Lower leg skin (tissue), 3 donors: ENCODE measurements at regions not wholly inside any gene's neighbourhood (a gene's known extent, or its start where the extent isn't known, plus 50 kb on each side); places are given as distances from the start of the nearest gene placed in this dataset.
"Not testable (repeated sequence)": the region's sequence is repeated elsewhere in the genome, so short reads cannot be mapped to it uniquely, and the experiment has no call there.

Experiments
- POLR2A ChIP-seq, 2 donors: fragments of 450-650 bp; IDR thresholded peaks; one replicate each; pipeline ENCODE4 v1.6.1; 2016 to 2017; ENCODE audit warnings: antibody characterized with exemption in 2 of 2, mild to moderate bottlenecking in 1 of 2, moderate library complexity in 1 of 2
- TF ChIP-seq, protein P1 (sequence below), 3 donors: fragments of 450-650 bp; IDR thresholded peaks; one replicate each; pipeline ENCODE4 v1.5.1; 2016; ENCODE audit warnings: antibody characterized with exemption in 3 of 3, mild to moderate bottlenecking in 3 of 3, moderate library complexity in 2 of 3

DNA sequence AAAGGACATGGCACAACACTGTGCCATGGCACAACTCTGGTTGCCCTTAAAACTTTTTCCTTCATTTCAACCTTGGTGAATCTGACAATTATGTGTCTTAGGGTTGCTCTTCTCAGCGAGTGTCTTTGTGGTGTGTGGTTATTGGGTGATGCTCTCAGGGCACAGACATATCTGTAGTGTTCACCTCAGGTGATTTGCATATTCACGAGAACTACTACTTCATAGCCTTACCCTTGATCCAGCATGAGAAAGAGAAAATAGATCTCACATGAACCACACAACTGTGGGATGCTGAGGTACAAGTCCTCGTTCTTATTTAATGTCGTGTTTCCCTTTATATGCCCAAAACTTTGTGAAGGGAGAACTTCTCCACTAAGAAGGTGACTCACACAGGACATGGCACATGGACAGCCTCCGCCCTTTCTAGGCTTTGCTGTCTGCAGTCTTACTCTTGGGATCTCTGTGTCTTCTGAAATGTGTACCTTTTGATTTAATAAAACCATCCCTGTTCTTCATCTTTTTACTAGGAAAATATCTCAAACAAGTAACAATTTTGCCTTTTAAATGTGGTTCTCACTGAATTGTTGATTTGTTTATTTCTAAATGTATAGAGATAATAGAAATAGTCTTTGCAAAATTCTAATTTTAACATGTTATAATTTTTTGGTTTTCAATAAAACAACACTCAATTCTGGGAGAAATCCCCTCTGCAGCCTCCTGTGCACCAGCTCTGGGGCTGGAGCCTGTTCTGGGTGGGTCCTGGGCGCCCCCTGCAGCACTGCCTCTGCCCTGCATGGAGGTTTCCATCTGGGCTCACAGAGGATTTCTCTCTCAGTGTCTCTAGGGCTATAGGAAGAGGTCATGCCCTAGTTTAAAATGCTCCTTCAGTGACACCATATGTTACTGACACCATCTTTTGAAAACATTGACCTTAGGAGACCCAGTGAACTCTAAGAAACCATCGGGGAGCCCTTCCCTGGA is 651.2 kb downstream of the TMEM121 start:
- TF ChIP-seq, protein P1, sequence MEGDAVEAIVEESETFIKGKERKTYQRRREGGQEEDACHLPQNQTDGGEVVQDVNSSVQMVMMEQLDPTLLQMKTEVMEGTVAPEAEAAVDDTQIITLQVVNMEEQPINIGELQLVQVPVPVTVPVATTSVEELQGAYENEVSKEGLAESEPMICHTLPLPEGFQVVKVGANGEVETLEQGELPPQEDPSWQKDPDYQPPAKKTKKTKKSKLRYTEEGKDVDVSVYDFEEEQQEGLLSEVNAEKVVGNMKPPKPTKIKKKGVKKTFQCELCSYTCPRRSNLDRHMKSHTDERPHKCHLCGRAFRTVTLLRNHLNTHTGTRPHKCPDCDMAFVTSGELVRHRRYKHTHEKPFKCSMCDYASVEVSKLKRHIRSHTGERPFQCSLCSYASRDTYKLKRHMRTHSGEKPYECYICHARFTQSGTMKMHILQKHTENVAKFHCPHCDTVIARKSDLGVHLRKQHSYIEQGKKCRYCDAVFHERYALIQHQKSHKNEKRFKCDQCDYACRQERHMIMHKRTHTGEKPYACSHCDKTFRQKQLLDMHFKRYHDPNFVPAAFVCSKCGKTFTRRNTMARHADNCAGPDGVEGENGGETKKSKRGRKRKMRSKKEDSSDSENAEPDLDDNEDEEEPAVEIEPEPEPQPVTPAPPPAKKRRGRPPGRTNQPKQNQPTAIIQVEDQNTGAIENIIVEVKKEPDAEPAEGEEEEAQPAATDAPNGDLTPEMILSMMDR (IDR thresholded peaks at IDR 0.05) = not testable (repeated sequence)
- TF ChIP-seq POLR2A (IDR thresholded peaks at IDR 0.05) = not testable (repeated sequence)
